ENCODE measurements at regions not wholly inside any gene's neighbourhood (a gene's known extent, or its start where the extent isn't known, plus 50 kb on each side); places are given as distances from the start of the nearest gene placed in this dataset.

GRCh38 chr2:236840857-236841256 is 244.8 kb upstream of the COPS8 start:
- Histone ChIP-seq H3K4me1 (ENCODE audit: control insufficient read depth in 5 of 5, insufficient read depth in 5 of 5, low read length in 5 of 5) (no peaks in the 10 kb centered on the region), H3K27me3 (ENCODE audit: control insufficient read depth in 3 of 3, insufficient read depth in 3 of 3, low read length in 2 of 3) (no peaks in the 10 kb centered on the region), H3K9me3 (ENCODE audit: control insufficient read depth in 4 of 4, insufficient read depth in 3 of 4, low read length in 3 of 4) (peaks cover 0 to 3% (median 0%) of the 10 kb centered on the region in 4 donors), H3K36me3 (ENCODE audit: control insufficient read depth in 4 of 4, insufficient read depth in 4 of 4, low read length in 4 of 4) (no peaks in the 10 kb centered on the region), H3K27ac (ENCODE audit: low read depth in 1 of 2, low read length in 1 of 2) (no peak overlapping the region), H3K4me3 (no peak overlapping the region), H3K9ac (ENCODE audit: insufficient read depth in 1 of 2, low read length in 2 of 2) (no peak overlapping the region)
- DNase-seq: no peak
- no peak for TF ChIP-seq CTCF (IDR thresholded peaks at IDR 0.05; ENCODE audit: control extremely low read depth, extremely low read depth)
- ATAC-seq (ENCODE audit: insufficient read depth, low FRiP score): no peak
- WGBS, 2 donors: 81 to 87% methylated on average over 7 of the region's 7 CpGs

- ATAC-seq (ENCODE audit: insufficient read depth, low FRiP score): no peak
- H3K9ac ChIP-seq (ENCODE audit: insufficient read depth in 1 of 2, low read length in 2 of 2): no peak overlapping the region
Measured at GRCh38 chr2:236841389-236841788, 244.3 kb upstream of the COPS8 start.

GRCh38 chr2:236843161-236843968 is 242.3 kb upstream of the COPS8 start:
- H3K9ac ChIP-seq (ENCODE audit: insufficient read depth in 1 of 2, low read length in 2 of 2): no peak overlapping the region
- no peaks in the 10 kb centered on the region for H3K27me3 ChIP-seq (ENCODE audit: control insufficient read depth in 3 of 3, insufficient read depth in 3 of 3, low read length in 2 of 3)
- H3K4me3 ChIP-seq: no peak overlapping the region
- H3K4me1 ChIP-seq (ENCODE audit: control insufficient read depth in 5 of 5, insufficient read depth in 5 of 5, low read length in 5 of 5): no peaks in the 10 kb centered on the region
- no peak for TF ChIP-seq CTCF (IDR thresholded peaks at IDR 0.05; ENCODE audit: control extremely low read depth, extremely low read depth)
- H3K36me3 ChIP-seq (ENCODE audit: control insufficient read depth in 4 of 4, insufficient read depth in 4 of 4, low read length in 4 of 4): no peaks in the 10 kb centered on the region
- ATAC-seq (ENCODE audit: insufficient read depth, low FRiP score) (no peak), DNase-seq (no peak)
- H3K27ac ChIP-seq (ENCODE audit: low read depth in 1 of 2, low read length in 1 of 2): no peak overlapping the region
- H3K9me3 ChIP-seq (ENCODE audit: control insufficient read depth in 4 of 4, insufficient read depth in 3 of 4, low read length in 3 of 4): peaks cover 0 to 3% (median 0%) of the 10 kb centered on the region in 4 donors
- WGBS, 2 donors: 93 to 95% methylated on average over 11 of the region's 11 CpGs

More at GRCh38 chr2:236841389-236841788, 244.3 kb upstream of the COPS8 start:
- H3K27me3 ChIP-seq (ENCODE audit: control insufficient read depth in 3 of 3, insufficient read depth in 3 of 3, low read length in 2 of 3): no peaks in the 10 kb centered on the region
- WGBS, 2 donors: 84 to 95% methylated on average over 7 of the region's 7 CpGs
- H3K4me3 ChIP-seq: no peak overlapping the region
- H3K27ac ChIP-seq (ENCODE audit: low read depth in 1 of 2, low read length in 1 of 2): no peak overlapping the region
- DNase-seq: no peak
- H3K36me3 ChIP-seq (ENCODE audit: control insufficient read depth in 4 of 4, insufficient read depth in 4 of 4, low read length in 4 of 4): no peaks in the 10 kb centered on the region
- peaks cover 0 to 3% (median 0%) of the 10 kb centered on the region in 4 donors for H3K9me3 ChIP-seq (ENCODE audit: control insufficient read depth in 4 of 4, insufficient read depth in 3 of 4, low read length in 3 of 4)
- no peak for TF ChIP-seq CTCF (IDR thresholded peaks at IDR 0.05; ENCODE audit: control extremely low read depth, extremely low read depth)
- no peaks in the 10 kb centered on the region for H3K4me1 ChIP-seq (ENCODE audit: control insufficient read depth in 5 of 5, insufficient read depth in 5 of 5, low read length in 5 of 5)
